GM20431 (cell line): ENCODE measurements at regions not wholly inside any gene's neighbourhood (a gene's known extent, or its start where the extent isn't known, plus 50 kb on each side); places are given as distances from the start of the nearest gene placed in this dataset.
"Not testable (repeated sequence)": the region's sequence is repeated elsewhere in the genome, so short reads cannot be mapped to it uniquely, and the experiment has no call there.

Experiments
- in situ Hi-C: fragments of 300-500 bp; cut with MseI, MboI; formaldehyde crosslinking; loops from one replicate; pipeline ENCODE4 v1.15.0; 2020; ENCODE audit warnings: low sequenced_read_pairs; ENCODE audit not compliant: unreplicated experiment

DNA sequence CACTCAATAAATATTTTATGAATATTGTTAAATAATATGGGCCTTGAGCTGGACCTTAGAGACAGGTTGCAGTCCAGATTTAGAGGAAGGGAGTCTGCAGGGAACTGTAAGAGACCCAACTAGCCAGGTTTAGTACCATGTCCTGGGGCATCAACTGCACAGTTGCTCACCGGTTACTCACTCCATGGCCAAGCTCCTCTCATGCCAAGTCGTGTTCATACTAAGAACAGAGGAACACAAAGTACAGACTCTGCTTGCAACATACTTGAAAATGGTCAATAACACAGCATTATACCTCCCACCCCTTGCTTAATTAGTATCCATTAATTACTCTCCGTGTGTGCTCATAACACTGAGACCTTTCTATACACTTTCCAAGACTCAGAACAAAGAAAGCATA lies 317.6 kb upstream of the PIK3R1 start:
- in situ Hi-C loops, result no loop called here

DNA sequence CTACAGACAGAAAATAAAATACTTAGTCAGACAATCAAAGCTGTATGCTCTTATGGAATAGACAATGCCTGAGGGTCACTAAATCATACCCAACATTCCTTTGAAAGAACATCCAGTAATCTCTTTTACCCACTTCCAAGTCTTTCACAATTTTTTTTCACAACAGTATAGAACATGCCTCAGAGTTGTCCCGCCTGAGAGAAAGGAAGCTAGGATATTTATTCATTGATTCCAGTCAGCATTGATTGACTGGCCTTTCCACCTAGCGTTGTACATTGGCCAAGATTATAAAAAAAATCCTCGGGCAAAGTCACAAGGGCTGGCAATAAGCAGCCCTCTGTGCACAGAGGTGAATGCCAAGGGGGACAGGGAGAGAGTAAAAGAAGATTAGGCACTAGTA lies 318.1 kb upstream of the PIK3R1 start:
- in situ Hi-C loops, result no loop called here

DNA sequence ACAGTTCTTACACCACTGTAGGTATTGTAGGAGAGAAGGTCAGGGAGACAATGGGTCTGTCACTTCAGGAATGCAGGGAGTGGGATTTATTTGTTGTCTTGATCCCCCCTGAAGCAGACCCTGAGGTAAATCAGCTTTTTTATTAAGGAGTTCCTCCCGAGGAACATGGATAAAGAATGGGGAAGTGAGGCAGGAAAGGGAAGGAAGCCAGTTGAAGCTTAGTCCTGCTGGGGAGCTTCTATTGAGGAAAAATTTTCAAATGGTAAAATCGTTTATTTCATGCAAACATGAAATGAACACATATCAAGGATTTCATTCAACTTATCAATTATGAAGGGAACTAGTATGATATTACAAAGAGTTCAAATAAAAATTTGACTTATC lies 318.6 kb upstream of the PIK3R1 start:
- in situ Hi-C loops, result no loop called here

DNA sequence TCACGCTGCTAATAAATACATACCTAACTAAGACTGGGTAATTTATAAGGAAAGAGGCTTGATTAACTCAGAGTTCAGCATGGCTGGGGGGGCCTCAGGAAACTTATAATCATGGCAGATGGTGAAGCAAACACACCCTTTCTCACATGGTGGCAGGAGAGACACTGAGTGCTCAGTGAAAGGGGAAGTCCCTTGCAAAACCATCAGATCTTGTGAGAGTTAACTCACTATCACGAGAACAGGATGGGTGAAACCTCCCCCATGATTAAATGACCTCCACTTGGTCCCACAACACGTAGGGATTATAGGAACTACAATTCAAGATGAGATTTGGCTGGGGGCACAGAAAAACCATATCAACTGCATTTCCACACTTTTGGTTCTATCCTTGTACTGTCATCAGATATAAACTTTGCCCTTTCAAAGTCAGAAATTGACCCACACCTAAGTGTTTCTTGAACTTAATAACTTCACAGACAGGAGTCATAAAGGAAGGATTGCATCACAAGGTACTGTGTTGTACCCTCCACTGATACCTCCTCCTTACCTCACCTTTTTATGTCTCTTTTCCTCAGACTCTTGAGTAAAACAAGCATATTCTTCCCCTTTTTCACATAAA lies 319.1 kb upstream of the PIK3R1 start:
- in situ Hi-C loops, result no loop called here

DNA sequence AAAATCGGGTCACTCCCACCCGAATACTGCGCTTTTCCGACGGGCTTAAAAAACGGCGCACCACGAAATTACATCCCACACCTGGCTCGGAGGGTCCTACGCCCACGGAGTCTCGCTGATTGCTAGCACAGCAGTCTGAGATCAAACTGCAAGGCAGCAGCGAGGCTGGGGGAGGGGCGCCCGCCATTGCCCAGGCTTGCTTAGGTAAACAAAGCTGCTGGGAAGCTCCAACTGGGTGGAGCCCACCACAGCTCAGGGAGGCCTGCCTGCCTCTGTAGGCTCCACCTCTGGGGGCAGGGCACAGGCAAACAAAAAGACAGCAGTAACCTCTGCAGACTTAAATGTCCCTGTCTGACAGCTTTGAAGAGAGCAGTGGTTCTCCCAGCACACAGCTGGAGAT lies 325.7 kb upstream of the PIK3R1 start:
- in situ Hi-C loops, result not testable (repeated sequence)

DNA sequence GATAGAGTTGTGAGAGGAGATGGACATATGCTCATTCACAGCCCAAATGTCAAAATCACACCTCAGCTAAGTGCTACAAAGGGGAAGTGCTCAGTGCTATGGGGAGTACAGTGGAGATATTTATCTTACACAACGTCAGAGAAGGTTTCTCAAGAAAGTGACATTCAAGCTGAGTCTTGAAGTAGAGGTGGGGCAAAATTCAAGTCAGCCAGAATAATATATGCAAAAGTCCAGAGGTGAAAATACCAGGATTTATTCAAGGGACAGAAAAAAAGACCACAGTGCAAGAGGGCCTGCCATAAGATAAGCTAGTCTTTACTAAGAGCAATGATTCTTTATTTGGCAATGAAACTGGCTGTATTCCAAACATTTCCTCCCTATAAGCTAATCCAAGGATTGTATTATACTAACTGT lies 327.8 kb upstream of the PIK3R1 start:
- in situ Hi-C loops, result no loop called here

DNA sequence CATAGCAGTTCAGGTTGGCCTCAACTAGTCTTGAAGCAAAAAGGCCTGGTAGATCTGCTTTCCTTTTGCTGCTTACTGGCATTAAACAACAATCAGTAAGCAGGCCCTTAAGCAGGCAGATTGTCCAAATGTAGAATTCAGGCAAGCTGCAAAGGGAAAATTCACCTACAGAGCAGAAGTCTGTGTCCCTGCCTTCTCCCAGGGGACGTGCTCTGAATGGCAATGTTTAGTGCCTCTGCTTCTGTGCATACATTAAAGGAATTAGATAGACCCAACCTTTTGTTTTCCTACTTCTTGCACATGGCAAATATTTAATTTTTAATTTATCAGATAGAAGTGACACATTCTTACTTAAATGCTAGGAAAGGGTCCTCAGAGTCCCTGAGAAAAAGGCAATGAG lies 328.8 kb upstream of the PIK3R1 start:
- in situ Hi-C loops, result no loop called here

DNA sequence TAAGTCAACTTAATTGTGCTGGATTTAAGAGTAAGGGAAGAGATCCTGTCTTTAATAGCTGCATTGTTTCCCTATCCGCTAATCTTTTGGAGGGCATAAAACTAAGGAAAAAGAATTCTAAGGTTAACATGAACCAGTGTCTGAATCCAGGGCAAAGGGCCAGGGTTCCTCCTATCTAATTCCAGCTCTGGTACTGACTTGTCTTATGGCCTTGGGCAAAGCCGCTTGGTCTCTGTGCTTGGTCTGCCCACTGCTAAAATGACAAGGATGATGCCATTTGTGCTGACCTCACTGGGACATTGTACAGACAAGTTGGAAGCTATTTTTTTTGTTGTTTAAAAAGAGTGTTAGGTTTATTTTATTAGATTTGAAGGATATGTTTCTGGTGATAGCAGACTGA lies 334.7 kb upstream of the PIK3R1 start:
- in situ Hi-C loops, result no loop called here

DNA sequence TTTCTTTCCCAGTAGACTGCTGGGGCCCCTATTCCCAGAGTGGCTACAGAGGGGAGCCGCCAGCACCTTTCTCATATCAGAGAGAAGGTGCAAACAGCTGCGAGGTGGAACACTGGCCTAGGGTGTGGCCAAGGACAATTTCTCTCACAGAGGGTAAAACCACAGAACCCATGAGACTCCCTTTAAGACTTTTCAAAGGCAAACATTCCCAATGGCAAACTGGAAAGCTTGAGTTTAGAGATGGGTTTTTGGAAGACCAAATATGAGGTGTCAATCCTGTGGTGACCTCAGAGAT lies 335.1 kb upstream of the PIK3R1 start:
- in situ Hi-C loops, result no loop called here

DNA sequence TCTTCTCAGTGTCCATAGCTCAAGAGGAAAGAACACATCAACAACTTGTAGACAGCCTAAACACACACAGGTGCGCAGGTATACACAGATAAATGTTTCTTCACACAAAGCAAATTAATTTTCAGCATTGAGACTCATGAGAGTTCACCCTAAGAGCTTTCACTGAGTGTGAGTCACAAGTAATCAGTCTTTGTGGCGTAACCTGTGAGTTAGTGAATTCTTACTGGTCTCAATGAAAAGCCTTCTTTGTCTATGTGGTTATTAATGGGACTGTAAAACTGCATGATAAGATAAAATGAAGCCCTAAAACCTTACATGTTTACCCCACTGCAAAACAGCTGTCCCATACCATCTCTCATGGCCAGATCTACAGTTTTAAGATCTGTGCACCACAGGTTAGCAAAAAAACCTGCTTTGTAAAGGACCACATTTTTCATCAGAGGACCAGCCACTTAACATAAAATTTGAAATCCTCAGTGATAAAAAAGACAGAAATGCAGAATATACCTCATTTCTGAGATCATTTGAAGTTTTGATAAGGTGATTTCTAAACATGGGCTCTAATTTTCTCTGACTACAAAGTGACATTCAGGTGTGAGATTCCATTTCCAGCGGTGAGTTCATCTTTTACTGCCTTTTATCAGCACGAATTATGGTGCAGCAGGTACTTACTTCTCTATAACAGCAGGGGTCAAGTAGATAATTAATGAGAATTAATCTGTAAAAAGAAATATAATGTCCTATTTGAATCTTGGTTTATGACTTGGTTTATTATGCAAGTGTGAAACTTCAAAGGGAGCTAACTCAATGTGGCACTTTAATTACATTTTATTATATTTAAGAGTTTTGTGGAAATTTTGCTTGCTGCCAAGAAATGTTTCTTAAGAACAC lies 335.7 kb upstream of the PIK3R1 start:
- in situ Hi-C loops, result no loop called here

DNA sequence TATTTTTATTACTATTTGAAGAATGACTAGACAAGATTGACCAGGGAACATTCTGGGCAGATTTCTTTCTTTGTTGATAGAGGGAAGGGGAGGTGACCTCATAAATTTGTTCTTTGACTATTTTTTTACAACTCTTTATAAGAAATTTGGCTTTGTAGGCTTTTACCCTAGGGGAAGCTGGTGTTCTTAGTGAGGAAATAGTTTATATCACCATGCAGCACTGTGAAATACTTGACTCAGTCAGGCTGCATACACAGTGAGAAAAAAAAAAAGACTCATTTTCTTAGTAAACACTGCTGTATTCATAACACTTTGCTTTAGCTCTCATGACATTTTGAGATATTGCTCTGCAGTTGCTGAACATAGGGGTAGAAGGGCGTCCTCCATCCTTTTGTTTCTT lies 336.6 kb upstream of the PIK3R1 start:
- in situ Hi-C loops, result no loop called here

DNA sequence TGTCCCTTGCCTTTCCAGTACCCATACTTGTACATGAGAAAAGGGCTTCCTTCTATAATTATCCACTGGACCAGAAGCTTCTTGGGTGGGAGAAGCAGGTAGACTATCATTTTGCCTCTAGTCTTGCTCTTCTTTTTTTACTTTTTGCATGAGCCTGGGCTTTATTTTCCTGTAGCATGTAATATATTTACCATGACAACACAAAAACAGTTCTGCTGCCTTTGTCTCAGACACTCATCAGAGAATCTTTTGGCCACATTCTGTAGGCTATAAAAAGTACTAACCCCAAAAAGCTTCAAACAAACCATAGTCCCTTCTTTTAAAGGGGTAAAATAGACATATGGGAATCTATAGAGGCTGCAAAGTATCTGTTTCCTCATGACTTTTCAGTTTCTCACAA lies 339.2 kb upstream of the PIK3R1 start:
- in situ Hi-C loops, result no loop called here

DNA sequence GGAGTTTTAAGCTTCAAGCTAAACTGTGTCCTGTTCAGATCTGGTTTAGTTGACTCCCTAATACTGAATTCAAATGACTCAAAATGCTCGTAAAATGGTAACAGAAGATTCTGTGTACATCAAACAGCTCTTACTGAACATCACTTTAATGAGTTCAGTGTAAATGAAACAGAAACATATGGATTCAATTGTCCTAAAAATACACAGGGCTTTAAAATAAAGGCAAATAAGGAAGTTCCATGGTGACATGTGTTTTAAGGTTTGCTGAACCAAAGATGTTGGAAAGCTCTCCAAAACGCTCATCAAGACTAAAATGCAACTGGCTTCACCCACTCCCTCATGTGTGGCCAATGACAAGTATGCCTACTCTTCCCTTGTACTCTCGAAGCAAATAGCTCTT lies 340.0 kb upstream of the PIK3R1 start:
- in situ Hi-C loops, result no loop called here

DNA sequence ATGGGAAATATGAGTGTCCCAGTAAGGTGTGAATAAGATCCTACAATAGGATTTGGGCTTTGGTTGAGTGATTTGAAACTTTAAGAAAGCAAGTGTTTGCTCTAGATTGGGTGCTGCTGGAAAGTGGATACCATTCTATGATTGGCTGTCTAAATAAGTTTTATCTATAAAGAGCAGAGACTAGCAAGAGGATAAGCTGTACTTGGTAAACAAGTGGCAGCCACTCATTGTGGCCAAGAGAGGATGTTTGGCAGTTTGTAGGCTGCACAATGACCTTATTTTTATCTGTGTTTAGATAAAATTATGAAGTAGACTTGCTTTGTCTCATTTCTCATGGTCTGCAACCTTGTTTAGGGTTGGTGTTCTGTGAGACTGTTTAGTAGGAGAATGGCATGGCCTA lies 341.6 kb upstream of the PIK3R1 start:
- in situ Hi-C loops, result no loop called here

DNA sequence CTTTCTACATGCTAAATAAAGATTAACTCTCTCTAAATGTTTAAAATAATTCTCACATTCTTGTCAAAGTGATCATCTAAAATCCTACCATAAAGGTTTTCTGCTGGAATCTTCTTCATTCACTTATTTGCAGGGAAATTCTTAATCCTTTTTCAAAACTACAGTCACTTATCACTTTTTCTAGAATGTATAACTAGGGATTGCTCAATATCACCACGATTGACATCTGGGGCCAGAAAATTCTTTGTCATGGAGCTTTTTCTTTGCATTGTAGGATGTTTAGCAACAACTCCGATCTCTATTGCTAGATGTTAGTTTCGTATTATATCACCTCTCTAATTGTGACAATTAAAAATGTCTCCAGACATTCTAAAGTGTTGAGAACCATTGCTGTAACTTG lies 344.9 kb upstream of the PIK3R1 start:
- in situ Hi-C loops, result no loop called here

DNA sequence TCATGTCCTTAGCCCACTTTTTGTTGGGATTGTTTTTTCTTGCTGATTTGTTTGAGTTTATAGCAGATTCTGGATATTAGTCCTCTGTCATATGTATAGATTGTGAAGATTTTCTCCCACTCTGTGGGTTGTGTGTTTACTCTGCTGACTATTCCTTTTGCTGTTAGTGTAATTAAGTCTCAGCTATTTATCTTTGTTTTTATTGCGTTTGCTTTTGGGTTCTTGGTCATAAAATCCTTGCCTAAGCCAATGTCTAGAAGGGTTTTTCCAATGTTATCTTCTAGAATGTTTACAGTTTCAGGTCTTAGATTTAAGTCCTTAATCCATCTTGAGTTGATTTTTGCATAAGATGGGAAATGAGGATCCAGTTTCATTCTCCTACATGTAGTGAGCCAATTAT lies 351.2 kb upstream of the PIK3R1 start:
- in situ Hi-C loops, result not testable (repeated sequence)

DNA sequence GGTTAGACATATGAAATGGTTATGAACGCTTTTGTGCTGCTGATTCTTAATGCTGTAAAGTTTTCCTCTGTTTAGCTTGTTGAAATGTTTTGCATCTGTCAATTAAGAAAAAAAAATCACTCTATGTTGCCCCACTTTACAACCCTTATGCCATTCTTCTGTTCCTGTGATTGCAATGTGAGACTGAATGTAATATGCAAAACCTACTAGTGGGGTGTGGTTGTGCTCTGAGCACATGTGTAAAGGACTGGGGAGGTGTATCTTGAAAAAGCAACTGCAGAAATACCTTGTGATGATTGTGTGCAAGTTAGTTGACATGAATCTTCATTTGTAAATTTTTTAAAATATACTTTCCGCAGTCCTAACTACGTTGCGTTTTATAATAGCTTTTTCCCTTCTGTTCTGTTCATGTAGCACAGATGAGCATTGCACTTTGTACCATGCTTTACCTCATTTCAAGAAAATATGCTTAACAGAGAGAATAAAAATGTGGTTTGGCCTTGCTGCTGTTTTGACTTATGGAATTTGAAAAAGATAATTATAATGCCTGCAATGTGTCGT lies 357.0 kb upstream of the PIK3R1 start:
- in situ Hi-C loops, result no loop called here

DNA sequence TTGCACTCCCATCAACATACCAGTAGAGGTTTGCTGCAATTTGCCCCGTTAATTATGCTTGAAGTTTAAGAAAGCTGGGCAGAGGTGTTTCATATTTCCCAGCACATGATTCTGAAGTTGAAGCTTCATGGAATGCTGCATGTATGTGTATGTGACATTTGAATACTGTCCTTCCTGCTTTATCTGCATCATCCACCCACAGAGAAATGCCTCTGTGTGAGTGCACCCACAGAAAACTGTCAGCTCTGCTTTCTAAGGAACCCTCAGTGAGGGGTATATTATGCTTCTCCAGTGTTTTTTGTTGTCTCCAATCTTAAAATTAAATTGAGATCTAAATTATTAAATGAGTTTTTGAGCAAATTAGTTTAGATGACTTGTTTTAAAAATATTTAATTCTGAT lies 358.1 kb upstream of the PIK3R1 start:
- in situ Hi-C loops, result no loop called here

DNA sequence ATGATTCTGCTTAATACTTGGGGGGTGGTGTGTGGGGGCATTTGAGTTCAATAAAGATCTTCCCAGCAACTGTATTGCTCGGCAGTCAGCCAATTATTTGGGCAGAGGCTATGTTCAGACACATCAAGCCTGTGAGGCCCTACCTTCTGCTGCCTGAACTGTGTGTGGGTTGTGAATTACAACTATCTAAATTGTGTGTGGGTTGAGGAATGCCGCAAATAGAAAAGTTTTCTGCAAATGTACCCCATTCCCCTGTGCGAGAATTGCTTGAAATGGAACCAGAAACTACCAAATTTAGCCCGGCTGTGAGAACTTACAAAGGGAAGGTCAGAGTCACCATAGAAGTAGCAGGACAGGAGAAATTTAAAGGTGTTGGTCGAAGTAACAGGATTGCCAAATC lies 360.0 kb upstream of the PIK3R1 start:
- in situ Hi-C loops, result no loop called here

DNA sequence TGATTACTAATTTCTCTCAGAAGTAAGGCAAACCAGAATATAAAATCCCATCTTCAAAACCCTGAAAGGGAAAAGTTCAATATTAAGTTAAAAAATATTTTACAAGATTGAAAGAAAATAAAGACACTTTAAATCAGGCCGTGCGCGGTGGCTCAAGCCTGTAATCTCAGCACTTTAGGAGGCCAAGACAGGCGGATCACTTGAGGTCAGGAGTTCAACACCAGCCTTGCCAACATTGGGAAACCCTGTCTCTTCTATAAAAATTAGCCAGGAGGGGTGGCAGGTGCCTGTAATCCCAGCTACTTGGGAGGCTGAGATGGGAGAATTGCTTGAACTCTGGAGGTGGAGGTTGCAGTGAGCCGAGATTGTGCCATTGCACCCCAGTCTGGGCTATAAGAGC lies 364.6 kb upstream of the PIK3R1 start:
- in situ Hi-C loops, result not testable (repeated sequence)

DNA sequence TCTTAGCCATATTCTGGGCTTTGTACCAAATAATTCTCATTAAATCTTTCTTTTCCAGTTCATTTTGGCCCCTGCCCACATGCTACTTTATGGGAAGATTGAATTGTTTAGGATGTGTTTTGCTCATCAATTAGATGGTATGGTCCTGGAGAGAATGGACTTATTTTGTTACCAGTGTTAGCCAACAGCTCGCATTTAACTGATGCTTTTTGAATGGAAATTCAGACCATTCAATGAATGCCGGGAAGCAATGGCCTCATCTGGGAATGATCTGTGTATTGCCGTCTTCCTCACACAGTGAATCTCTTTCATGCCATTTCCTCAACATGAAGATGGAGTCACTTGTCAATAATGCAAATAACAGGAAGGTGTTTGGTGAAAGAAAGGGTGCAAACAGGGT lies 370.6 kb upstream of the PIK3R1 start:
- in situ Hi-C loops, result no loop called here

DNA sequence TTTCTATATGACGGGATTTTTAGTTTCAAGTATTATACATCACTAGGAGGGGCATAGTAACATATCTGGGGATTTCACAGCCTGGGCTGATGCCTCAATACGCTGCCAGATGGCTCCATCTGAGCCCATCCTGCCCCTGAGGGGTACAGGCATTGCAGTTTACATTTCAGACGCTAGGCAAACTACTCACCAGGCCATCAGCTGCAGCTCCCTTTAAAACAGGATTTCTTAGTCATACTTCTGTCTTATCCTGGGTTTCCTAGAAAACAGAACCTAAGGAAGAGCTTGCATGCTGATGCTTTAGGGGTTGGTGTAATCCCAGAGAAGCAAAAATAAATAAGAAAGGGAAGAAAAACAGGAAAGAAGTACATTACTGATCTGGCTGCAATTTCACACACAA lies 372.8 kb upstream of the PIK3R1 start:
- in situ Hi-C loops, result no loop called here
